Caco-2 (cell line): ENCODE measurements at regions not wholly inside any gene's neighbourhood (a gene's known extent, or its start where the extent isn't known, plus 50 kb on each side); places are given as distances from the start of the nearest gene placed in this dataset.

Experiments used
- BruUV-seq: library from RNA; stranded (reverse); fragments of 400-500 nt; replicated peaks from 2 replicates; lab custom pipeline; 2021; lab: Mats Ljungman, UMichigan
- CTCF ChIA-PET: fragments of 300-600 bp; sonication (Branson Sonifier 250); formaldehyde crosslinking; loops from one replicate; lab custom pipeline; 2022; ENCODE audit warnings: antibody characterized with exemption; lab: Charles Lee
- POLR2A ChIA-PET: fragments of 300-600 bp; sonication (Branson Sonifier 250); formaldehyde crosslinking; loops from one replicate; lab custom pipeline; 2022; ENCODE audit warnings: antibody characterized with exemption; lab: Charles Lee
- DNase-seq, 2 experiments: peaks; one replicate each; pipeline versions ENCODE4 v3.0.0 to v3.0.0-alpha.2; 2020 to 2022
- H3K27me3 ChIP-seq: replicated peaks from 2 replicates; pipeline ENCODE4 v1.6.0; 2011; ENCODE audit warnings: low read length; ENCODE audit not compliant: control insufficient read depth, insufficient read depth
- H3K36me3 ChIP-seq: 2 replicates; pipeline ENCODE4 v1.5.1; 2011; ENCODE audit warnings: low read length; ENCODE audit not compliant: control insufficient read depth, insufficient read depth
- H3K4me1 ChIP-seq: fragments of 250-450 bp; sonication (Bioruptor Pico); 2 replicates; pipeline ENCODE4 v1.5.1; 2020; ENCODE audit warnings: mild to moderate bottlenecking
- H3K4me3 ChIP-seq: 2 replicates; pipeline ENCODE4 v1.5.1; 2011; ENCODE audit warnings: low read depth, mild to moderate bottlenecking, control low read depth, low read length
- H3K9me3 ChIP-seq: fragments of 250-450 bp; sonication (Bioruptor Pico); 2 replicates; pipeline ENCODE4 v1.5.1; 2020; ENCODE audit warnings: mild to moderate bottlenecking, moderate library complexity
- H3K27ac Mint-ChIP-seq: one replicate; pipeline ENCODE4 v1.8.0; 2022; ENCODE audit warnings: mixed read lengths; ENCODE audit not compliant: unreplicated experiment
- H3K27me3 Mint-ChIP-seq: one replicate; pipeline ENCODE4 v1.8.0; 2022; ENCODE audit warnings: mixed read lengths; ENCODE audit not compliant: insufficient read depth, unreplicated experiment
- H3K36me3 Mint-ChIP-seq: one replicate; pipeline ENCODE4 v1.8.0; 2022; ENCODE audit warnings: mild to moderate bottlenecking, mixed read lengths; ENCODE audit not compliant: insufficient read depth, unreplicated experiment
- H3K4me1 Mint-ChIP-seq: one replicate; pipeline ENCODE4 v1.8.0; 2022; ENCODE audit warnings: low read depth, mixed read lengths; ENCODE audit not compliant: unreplicated experiment
- H3K4me3 Mint-ChIP-seq: one replicate; pipeline ENCODE4 v1.8.0; 2022; ENCODE audit warnings: mild to moderate bottlenecking, moderate library complexity, mixed read lengths; ENCODE audit not compliant: unreplicated experiment
- H3K9me3 Mint-ChIP-seq: one replicate; pipeline ENCODE4 v1.8.0; 2022; ENCODE audit warnings: mixed read lengths; ENCODE audit not compliant: unreplicated experiment
- intact Hi-C: fragments of 100-400 bp; cut with micrococcal nuclease; formaldehyde crosslinking; loops from one replicate; pipeline ENCODE4 v1.10.0; 2022; ENCODE audit not compliant: unreplicated experiment
- TF ChIP-seq, protein P1 (sequence below), 2 experiments: fragments of 200-600 bp in 1 of 2; IDR thresholded peaks; 1 replicate in 1 of 2; 2 replicates in 1 of 2; pipeline versions ENCODE4 v1.5.1 to v1.8.0; 2011 to 2022; ENCODE audit warnings: antibody characterized with exemption in 1 of 2, control low read depth in 1 of 2, inconsistent platforms in 1 of 2, low read depth in 1 of 2, low read length in 1 of 2, mild to moderate bottlenecking in 1 of 2, moderate library complexity in 1 of 2; ENCODE audit not compliant: insufficient read depth in 1 of 2, severe bottlenecking in 1 of 2, unreplicated experiment in 1 of 2

DNA sequence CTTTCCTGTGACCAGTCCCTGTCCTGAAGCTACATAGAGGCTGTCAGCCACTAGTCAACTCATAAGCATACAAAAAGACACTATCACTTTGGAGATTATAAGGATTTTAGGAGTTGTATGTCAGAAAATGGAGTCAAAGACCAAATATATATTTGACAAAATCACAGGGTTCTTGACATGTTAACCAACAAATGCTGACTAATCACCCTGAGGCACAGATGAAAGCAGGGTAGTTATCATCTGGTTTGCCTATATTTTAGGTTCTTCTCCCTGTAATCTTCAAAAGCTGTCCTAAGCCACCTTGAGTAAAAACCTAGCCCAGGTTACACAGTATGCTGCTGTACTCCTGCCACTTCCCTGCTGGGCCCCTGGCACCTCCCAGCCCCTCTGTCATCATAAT is 64.7 kb upstream of the ERCC6L2 start:
- no peaks in the 10 kb centered on the region for H3K4me1 Mint-ChIP-seq
- no peaks in the 10 kb centered on the region for H3K27me3 Mint-ChIP-seq

DNA sequence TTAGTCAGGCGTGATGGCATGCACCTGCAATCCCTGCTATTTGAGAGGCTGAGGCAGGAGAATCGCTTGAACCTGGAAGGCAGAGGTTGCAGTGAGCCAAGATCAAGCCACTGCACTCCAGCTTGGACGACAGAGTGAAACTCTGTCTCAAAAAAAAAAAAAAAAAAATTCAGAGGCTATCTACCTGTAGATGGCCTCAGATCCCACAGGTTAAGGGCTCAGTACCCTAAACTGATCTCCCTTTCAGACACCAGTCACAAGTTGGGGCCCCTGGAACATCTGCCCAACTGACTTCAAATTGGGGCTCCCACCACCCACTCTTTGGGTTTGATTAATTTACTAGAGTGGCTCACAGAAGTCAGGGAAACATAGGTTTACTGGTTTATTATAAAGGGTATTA is 65.4 kb upstream of the ERCC6L2 start:
- no peak overlapping the region for H3K4me3 Mint-ChIP-seq
- BruUV-seq: no TSS peak

More for the DNA sequence above, 64.7 kb upstream of the ERCC6L2 start:
- H3K27ac Mint-ChIP-seq: no peak overlapping the region
- no peaks in the 10 kb centered on the region for H3K36me3 ChIP-seq
- CTCF ChIA-PET: no interaction called here
- DNase-seq: no peak
- no peak overlapping the region for H3K4me3 Mint-ChIP-seq
- TF ChIP-seq, protein P1, sequence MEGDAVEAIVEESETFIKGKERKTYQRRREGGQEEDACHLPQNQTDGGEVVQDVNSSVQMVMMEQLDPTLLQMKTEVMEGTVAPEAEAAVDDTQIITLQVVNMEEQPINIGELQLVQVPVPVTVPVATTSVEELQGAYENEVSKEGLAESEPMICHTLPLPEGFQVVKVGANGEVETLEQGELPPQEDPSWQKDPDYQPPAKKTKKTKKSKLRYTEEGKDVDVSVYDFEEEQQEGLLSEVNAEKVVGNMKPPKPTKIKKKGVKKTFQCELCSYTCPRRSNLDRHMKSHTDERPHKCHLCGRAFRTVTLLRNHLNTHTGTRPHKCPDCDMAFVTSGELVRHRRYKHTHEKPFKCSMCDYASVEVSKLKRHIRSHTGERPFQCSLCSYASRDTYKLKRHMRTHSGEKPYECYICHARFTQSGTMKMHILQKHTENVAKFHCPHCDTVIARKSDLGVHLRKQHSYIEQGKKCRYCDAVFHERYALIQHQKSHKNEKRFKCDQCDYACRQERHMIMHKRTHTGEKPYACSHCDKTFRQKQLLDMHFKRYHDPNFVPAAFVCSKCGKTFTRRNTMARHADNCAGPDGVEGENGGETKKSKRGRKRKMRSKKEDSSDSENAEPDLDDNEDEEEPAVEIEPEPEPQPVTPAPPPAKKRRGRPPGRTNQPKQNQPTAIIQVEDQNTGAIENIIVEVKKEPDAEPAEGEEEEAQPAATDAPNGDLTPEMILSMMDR (IDR thresholded peaks at IDR 0.05; ENCODE audit: insufficient read depth in 1 of 2, low read depth in 1 of 2, low read length in 1 of 2, severe bottlenecking in 1 of 2, unreplicated experiment in 1 of 2): no peak
- no peaks in the 10 kb centered on the region for H3K36me3 Mint-ChIP-seq
- intact Hi-C loops: no loop called here
- no TSS peak for BruUV-seq
- POLR2A ChIA-PET: no interaction called here
- H3K4me1 ChIP-seq: peaks cover 10% of the 10 kb centered on the region
- H3K4me3 ChIP-seq: no peak overlapping the region
- H3K27me3 ChIP-seq: no peaks in the 10 kb centered on the region
- H3K9me3 Mint-ChIP-seq: no peaks in the 10 kb centered on the region
- H3K9me3 ChIP-seq: no peaks in the 10 kb centered on the region

DNA sequence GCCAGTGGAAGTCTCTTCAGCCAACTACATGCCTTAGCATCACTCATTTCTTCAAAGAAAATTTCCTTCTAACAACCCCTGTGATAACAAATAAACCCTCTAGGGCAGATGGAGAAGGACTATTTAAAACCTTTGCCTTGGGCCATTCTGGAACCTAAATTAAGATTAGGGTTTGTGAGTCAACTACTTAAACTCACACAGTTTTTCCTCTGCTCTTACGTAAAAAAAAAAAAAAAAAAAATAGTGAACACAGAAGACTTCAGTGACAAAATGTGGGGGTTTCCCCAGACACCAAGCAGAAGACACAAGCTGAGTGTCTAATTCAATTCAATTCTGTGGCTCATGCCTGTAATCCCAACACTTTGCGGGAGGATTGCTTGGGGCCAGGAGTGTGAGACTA is 65.8 kb upstream of the ERCC6L2 start:
- Histone ChIP-seq H3K9me3 (peaks cover 8% of the 10 kb centered on the region; the same call in 1 of the 2 replicates), H3K36me3 (no peaks in the 10 kb centered on the region), H3K27me3 (no peaks in the 10 kb centered on the region), H3K4me3 (no peak overlapping the region), H3K4me1 (peaks cover 10% of the 10 kb centered on the region)
- ChIA-PET CTCF (no interaction called here), POLR2A (interaction anchor here (0.6 kb wide), 1 partner anchor 1229 kb away, joined by 5 read pairs; the partner anchor contains the start of gene CTSV)
- no peaks in the 10 kb centered on the region for H3K9me3 Mint-ChIP-seq
- no peaks in the 10 kb centered on the region for H3K4me1 Mint-ChIP-seq
- intact Hi-C loops: no loop called here
- TF ChIP-seq, protein P1 (IDR thresholded peaks at IDR 0.05; ENCODE audit: insufficient read depth in 1 of 2, low read depth in 1 of 2, low read length in 1 of 2, severe bottlenecking in 1 of 2, unreplicated experiment in 1 of 2): no peak
- H3K27ac Mint-ChIP-seq: no peak overlapping the region
- no TSS peak for BruUV-seq
- no peaks in the 10 kb centered on the region for H3K27me3 Mint-ChIP-seq
- DNase-seq: no peak
- no peak overlapping the region for H3K4me3 Mint-ChIP-seq
- no peaks in the 10 kb centered on the region for H3K36me3 Mint-ChIP-seq

More for the DNA sequence above, 65.4 kb upstream of the ERCC6L2 start:
- Histone ChIP-seq H3K4me1 (peaks cover 10% of the 10 kb centered on the region), H3K4me3 (no peak overlapping the region), H3K27me3 (no peaks in the 10 kb centered on the region), H3K9me3 (peaks cover 3% of the 10 kb centered on the region; the same call in 1 of the 2 replicates), H3K36me3 (no peaks in the 10 kb centered on the region)
- no peaks in the 10 kb centered on the region for H3K27me3 Mint-ChIP-seq
- no peaks in the 10 kb centered on the region for H3K9me3 Mint-ChIP-seq
- H3K27ac Mint-ChIP-seq: no peak overlapping the region
- H3K36me3 Mint-ChIP-seq: no peaks in the 10 kb centered on the region
- ChIA-PET POLR2A (interaction anchor here (0.6 kb wide), 1 partner anchor 1229 kb away, joined by 5 read pairs; the partner anchor contains the start of gene CTSV), CTCF (no interaction called here)
- no peaks in the 10 kb centered on the region for H3K4me1 Mint-ChIP-seq
- DNase-seq: no peak
- TF ChIP-seq, protein P1 (IDR thresholded peaks at IDR 0.05; ENCODE audit: insufficient read depth in 1 of 2, low read depth in 1 of 2, low read length in 1 of 2, severe bottlenecking in 1 of 2, unreplicated experiment in 1 of 2): no peak
- intact Hi-C loops: no loop called here
